DND-41 (cell line): ENCODE measurements at regions not wholly inside any gene's neighbourhood (a gene's known extent, or its start where the extent isn't known, plus 50 kb on each side); places are given as distances from the start of the nearest gene placed in this dataset.

Experiments used
- ATAC-seq: fragments of 200-7000 bp; cut with Tn5 transposase; 3 replicates; pipeline ENCODE4 v1.9.1; 2021; ENCODE audit warnings: low read depth; ENCODE audit not compliant: insufficient read depth
- DNase-seq: peaks from one replicate; pipeline ENCODE4 v3.0.0-alpha.2; 2020
- H2AFZ ChIP-seq: 2 replicates; pipeline ENCODE4 v1.6.0; 2012; ENCODE audit warnings: low read depth, low read length
- H3K27ac ChIP-seq: 2 replicates; pipeline ENCODE4 v1.5.1; 2012; ENCODE audit warnings: low read length, inconsistent platforms
- H3K27me3 ChIP-seq: fragments of 200-600 bp; sonication (generic); 2 replicates; pipeline ENCODE4 v1.6.0; 2012; ENCODE audit warnings: low read length, mild to moderate bottlenecking, inconsistent platforms; ENCODE audit not compliant: insufficient read depth, poor library complexity
- H3K36me3 ChIP-seq: 2 replicates; pipeline ENCODE4 v1.5.1; 2012; ENCODE audit warnings: low read length, inconsistent platforms; ENCODE audit not compliant: insufficient read depth
- H3K4me1 ChIP-seq: 2 replicates; pipeline ENCODE4 v1.5.1; 2012; ENCODE audit warnings: mild to moderate bottlenecking, low read length; ENCODE audit not compliant: insufficient read depth
- H3K4me2 ChIP-seq: 2 replicates; pipeline ENCODE4 v1.6.0; 2012; ENCODE audit warnings: mild to moderate bottlenecking, moderate library complexity, low read length, inconsistent platforms; ENCODE audit not compliant: insufficient read depth
- H3K4me3 ChIP-seq, 2 experiments: fragments of 200-600 bp in 1 of 2; shearing (Covaris generic) in 1 of 2; 2 replicates each; pipeline ENCODE4 v1.5.1; 2012 to 2016; ENCODE audit warnings: inconsistent platforms in 2 of 2, low read length in 2 of 2, mild to moderate bottlenecking in 2 of 2, low read depth in 1 of 2, moderate library complexity in 1 of 2
- H3K79me2 ChIP-seq: 2 replicates; pipeline ENCODE4 v1.6.0; 2012; ENCODE audit warnings: low read length, inconsistent platforms; ENCODE audit not compliant: insufficient read depth
- H3K9ac ChIP-seq: 2 replicates; pipeline ENCODE4 v1.6.0; 2012; ENCODE audit warnings: low read depth, mild to moderate bottlenecking, inconsistent platforms, low read length, moderate library complexity
- H3K9me3 ChIP-seq: 2 replicates; pipeline ENCODE4 v1.5.1; 2012; ENCODE audit warnings: low read length, moderate library complexity, mild to moderate bottlenecking, inconsistent platforms; ENCODE audit not compliant: insufficient read depth, severe bottlenecking
- H4K20me1 ChIP-seq: 2 replicates; pipeline ENCODE4 v1.6.0; 2012; ENCODE audit warnings: low read length; ENCODE audit not compliant: insufficient read depth
- CTCF ChIP-seq: IDR thresholded peaks from 2 replicates; pipeline ENCODE4 v1.5.1; 2012; ENCODE audit warnings: borderline replicate concordance, low read length, moderate library complexity, mild to moderate bottlenecking; ENCODE audit not compliant: poor library complexity, severe bottlenecking; ENCODE audit errors: extremely low read depth
- EZH2 ChIP-seq: IDR thresholded peaks from 3 replicates; pipeline ENCODE4 v1.6.1; 2012; ENCODE audit warnings: borderline replicate concordance, low read depth, mild to moderate bottlenecking, moderate library complexity, low read length, inconsistent platforms; ENCODE audit not compliant: severe bottlenecking

DNA sequence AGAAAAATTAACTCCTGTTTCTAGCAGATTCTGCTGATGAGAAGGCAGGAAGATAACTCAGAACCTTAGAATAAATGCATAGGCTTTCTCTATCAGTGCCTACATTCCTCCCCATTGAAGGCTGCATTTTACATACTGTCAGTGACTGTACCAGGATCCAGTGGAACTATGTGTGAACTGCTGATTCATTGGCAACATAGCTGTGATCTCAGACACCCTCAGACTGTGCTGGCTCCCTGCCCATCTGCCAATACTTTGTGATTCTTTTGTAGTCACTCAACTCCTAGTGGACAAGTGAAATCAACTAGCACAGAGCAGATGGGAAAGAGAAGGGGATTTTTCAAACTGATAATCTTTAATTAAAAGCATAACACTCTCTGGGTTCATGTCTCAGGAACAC lies 375.8 kb downstream of the MDFIC start:
- Histone ChIP-seq H4K20me1 (no peaks in the 10 kb centered on the region), H3K9ac (no peak overlapping the region), H3K36me3 (no peaks in the 10 kb centered on the region), H3K4me3 (no peak overlapping the region), H3K27ac (no peak overlapping the region), H3K79me2 (no peaks in the 10 kb centered on the region), H3K4me2 (no peak overlapping the region), H3K27me3 (no peaks in the 10 kb centered on the region), H3K9me3 (no peaks in the 10 kb centered on the region), H2AFZ (no peak overlapping the region), H3K4me1 (no peaks in the 10 kb centered on the region)
- TF ChIP-seq EZH2 (no peak), CTCF (no peak)
- DNase-seq, result no peak
- ATAC-seq, result no peak

GRCh38 chr7:115293628-115294240 lies 371.8 kb downstream of the MDFIC start:
- no peak overlapping the region for H2AFZ ChIP-seq
- no peak for TF ChIP-seq CTCF
- no peak for TF ChIP-seq EZH2
- H3K4me1 ChIP-seq, result no peaks in the 10 kb centered on the region
- H3K9ac ChIP-seq, result no peak overlapping the region
- H4K20me1 ChIP-seq, result no peaks in the 10 kb centered on the region
- no peaks in the 10 kb centered on the region for H3K36me3 ChIP-seq
- H3K4me2 ChIP-seq, result no peak overlapping the region
- DNase-seq (no peak), ATAC-seq (no peak)
- no peaks in the 10 kb centered on the region for H3K79me2 ChIP-seq
- H3K27me3 ChIP-seq, result no peaks in the 10 kb centered on the region
- no peak overlapping the region for H3K4me3 ChIP-seq
- no peaks in the 10 kb centered on the region for H3K9me3 ChIP-seq
- no peak overlapping the region for H3K27ac ChIP-seq

- Histone ChIP-seq H3K4me3 (no peak overlapping the region), H3K9me3 (no peaks in the 10 kb centered on the region), H3K27ac (no peak overlapping the region), H2AFZ (no peak overlapping the region), H3K4me1 (peaks cover 1% of the 10 kb centered on the region), H3K9ac (no peak overlapping the region), H4K20me1 (no peaks in the 10 kb centered on the region), H3K4me2 (no peak overlapping the region), H3K36me3 (no peaks in the 10 kb centered on the region), H3K79me2 (no peaks in the 10 kb centered on the region), H3K27me3 (no peaks in the 10 kb centered on the region)
- DNase-seq, result no peak
- no peak for ATAC-seq
- no peak for TF ChIP-seq EZH2
- no peak for TF ChIP-seq CTCF
These were observed 370.5 kb downstream of the MDFIC start for GRCh38 chr7:115292381-115292780.
